GDM1 (cell line): ENCODE measurements at regions not wholly inside any gene's neighbourhood (a gene's known extent, or its start where the extent isn't known, plus 50 kb on each side); places are given as distances from the start of the nearest gene placed in this dataset.
"Not testable (repeated sequence)": the region's sequence is repeated elsewhere in the genome, so short reads cannot be mapped to it uniquely, and the experiment has no call there.

Experiments used
- DNase-seq: peaks from one replicate; lab custom pipeline; 2025; lab: John Stamatoyannopoulos, UW

- no peak for DNase-seq
These were observed 131.9 kb downstream of the MRPL36 start for GRCh38 chr5:1667648-1668140.

- no peak for DNase-seq
These were observed 132.6 kb downstream of the MRPL36 start for GRCh38 chr5:1666812-1667588.

- DNase-seq, result no peak
These were observed 133.4 kb downstream of the MRPL36 start for GRCh38 chr5:1666221-1666620.

GRCh38 chr5:1665803-1666202 is 133.8 kb downstream of the MRPL36 start:
- DNase-seq, result no peak

- no peak for DNase-seq
These were observed 134.4 kb downstream of the MRPL36 start for GRCh38 chr5:1665231-1665630.

- DNase-seq, result no peak
These were observed 136.5 kb downstream of the MRPL36 start for GRCh38 chr5:1663186-1663585.

GRCh38 chr5:1662559-1663085 is 137.0 kb downstream of the MRPL36 start:
- DNase-seq, result no peak

- no peak for DNase-seq
These were observed 137.6 kb downstream of the MRPL36 start for GRCh38 chr5:1661831-1662558.

GRCh38 chr5:1661311-1661710 is 137.6 kb upstream of the LPCAT1 start:
- DNase-seq, result no peak

GRCh38 chr5:1660511-1660910 is 136.8 kb upstream of the LPCAT1 start:
- no peak for DNase-seq

GRCh38 chr5:1660001-1660400 is 136.2 kb upstream of the LPCAT1 start:
- DNase-seq, result no peak

- DNase-seq, result no peak
These were observed 135.6 kb upstream of the LPCAT1 start for GRCh38 chr5:1659100-1659981.

GRCh38 chr5:1658665-1659064 is 134.9 kb upstream of the LPCAT1 start:
- DNase-seq, result no peak

GRCh38 chr5:1657161-1657741 is 133.5 kb upstream of the LPCAT1 start:
- DNase-seq, result no peak

- DNase-seq, result no peak
These were observed 132.7 kb upstream of the LPCAT1 start for GRCh38 chr5:1656271-1656975.

- no peak for DNase-seq
These were observed 131.9 kb upstream of the LPCAT1 start for GRCh38 chr5:1655496-1656270.

- no peak for DNase-seq
These were observed 131.2 kb upstream of the LPCAT1 start for GRCh38 chr5:1654786-1655495.

- DNase-seq, result not testable (repeated sequence)
These were observed 130.2 kb upstream of the LPCAT1 start for GRCh38 chr5:1653698-1654651.
